Spleen (tissue), 11 donors: ENCODE measurements at regions not wholly inside any gene's neighbourhood (a gene's known extent, or its start where the extent isn't known, plus 50 kb on each side); places are given as distances from the start of the nearest gene placed in this dataset.

Source experiments
- DNase-seq: peaks from one replicate; pipeline ENCODE4 v3.0.0-alpha.2; 2020
- H3K27ac ChIP-seq, 8 donors: fragments of 200-600 bp; sonication (generic) in 7 of 8; 1 replicate in 4 of 8; 2 replicates in 4 of 8; pipeline versions ENCODE4 v1.5.0 to v1.8.0; 2016 to 2021; ENCODE audit warnings: inconsistent platforms in 4 of 8, mild to moderate bottlenecking in 4 of 8, moderate library complexity in 1 of 8
- H3K27me3 ChIP-seq, 7 donors: fragments of 200-600 bp; sonication (generic) in 6 of 7; replicated peaks in 1 of 7; 1 replicate in 4 of 7; 2 replicates in 3 of 7; pipeline versions ENCODE4 v1.5.0 to v1.8.0; 2016 to 2021; ENCODE audit warnings: inconsistent platforms in 3 of 7, mild to moderate bottlenecking in 1 of 7
- H3K36me3 ChIP-seq, 6 donors: fragments of 200-600 bp; sonication (generic) in 5 of 6; 1 replicate in 4 of 6; 2 replicates in 2 of 6; pipeline versions ENCODE4 v1.5.0 to v1.8.0; 2016 to 2021; ENCODE audit warnings: inconsistent platforms in 2 of 6
- H3K4me1 ChIP-seq, 6 donors: fragments of 200-600 bp; sonication (generic) in 5 of 6; 1 replicate in 3 of 6; 2 replicates in 3 of 6; pipeline versions ENCODE4 v1.5.0 to v1.8.0; 2016 to 2021; ENCODE audit warnings: inconsistent platforms in 3 of 6
- H3K4me3 ChIP-seq, 8 donors: fragments of 200-600 bp; sonication (generic) in 7 of 8; 1 replicate in 4 of 8; 2 replicates in 4 of 8; pipeline versions ENCODE4 v1.5.0 to v1.8.0; 2016 to 2021; ENCODE audit warnings: inconsistent platforms in 4 of 8, mild to moderate bottlenecking in 4 of 8, moderate library complexity in 2 of 8
- H3K9me3 ChIP-seq, 8 donors: fragments of 200-600 bp; sonication (generic) in 7 of 8; 1 replicate in 4 of 8; 2 replicates in 4 of 8; pipeline versions ENCODE4 v1.5.0 to v1.8.0; 2016 to 2021; ENCODE audit warnings: inconsistent platforms in 4 of 8
- CTCF ChIP-seq, 11 experiments: fragments of 200-600 bp in 7 of 11; fragments of 450-650 bp in 4 of 11; sonication (generic) in 4 of 11; IDR thresholded peaks in 8 of 11; conservative IDR thresholded peaks in 3 of 11; 1 replicate in 7 of 11; 2 replicates in 4 of 11; pipeline versions ENCODE4 v1.4.0 to v1.8.0; 2016 to 2021; ENCODE audit warnings: antibody characterized with exemption in 11 of 11, inconsistent platforms in 4 of 11, mild to moderate bottlenecking in 1 of 11
- POLR2A ChIP-seq, 3 donors: fragments of 450-650 bp; IDR thresholded peaks; one replicate each; pipeline ENCODE4 v1.5.1; 2017; ENCODE audit warnings: antibody characterized with exemption in 3 of 3, mild to moderate bottlenecking in 1 of 3
- POLR2AphosphoS5 ChIP-seq, 3 donors: sonication (generic); formaldehyde crosslinking; IDR thresholded peaks; one replicate each; pipeline ENCODE4 v1.5.1; 2017; ENCODE audit warnings: antibody characterized with exemption in 3 of 3
- WGBS, 5 donors: extraction: QIAGEN DNeasy Blood & Tissue Kit in 3 of 5; methylation state at CpG; one replicate each; pipeline versions ENCODE4 v1.1.5 to v1.1.7; 2013 to 2018; 5-methylcytosine and 5-hydroxymethylcytosine counted together
- intact Hi-C: fragments of 100-400 bp; cut with DNase I; formaldehyde crosslinking; loops from one replicate; pipeline ENCODE4 v1.15.0; 2023; ENCODE audit warnings: low total_unique reads
- donor health status: healthy with polysubstance abuse.
- donor health status: DM: no; HTN: no; CAD: no; lungs with moderate emphysema.
- donor health status: DM: no; HTN: no; CAD: no.
- donor health status: Bipolar disorder and iron deficiency.
- donor health status: healthy.
- donor health status: DM: no; HTN: no; CAD: no.
- donor health status: DM: yes; HTN: yes; CAD: no.

- intact Hi-C loops, result no loop called here
- TF ChIP-seq POLR2AphosphoS5 (IDR thresholded peaks at IDR 0.05) (no peak), CTCF (IDR thresholded peaks at IDR 0.05 in 8 of 11, conservative IDR thresholded peaks at IDR 0.05 in 3 of 11) (no peak), POLR2A (IDR thresholded peaks at IDR 0.05) (no peak)
- Histone ChIP-seq H3K4me3 (no peak overlapping the region), H3K27me3 (no peaks in the 10 kb centered on the region), H3K36me3 (no peaks in the 10 kb centered on the region), H3K27ac (no peak overlapping the region), H3K4me1 (no peaks in the 10 kb centered on the region), H3K9me3 (peaks cover 0 to 2% (median 0%) of the 10 kb centered on the region in 8 donors)
- no peak for DNase-seq
- WGBS, 5 donors, result 88 to 95% (median 92%) methylated on average over 4 of the region's 4 CpGs
Observed at GRCh38 chr2:106694964-106695470, 190.9 kb downstream of the ST6GAL2 start.

GRCh38 chr2:106695919-106696318, 190.0 kb downstream of the ST6GAL2 start:
- no peak overlapping the region for H3K27ac ChIP-seq
- H3K4me3 ChIP-seq, result no peak overlapping the region
- DNase-seq, result no peak
- H3K9me3 ChIP-seq, result no peaks in the 10 kb centered on the region
- H3K4me1 ChIP-seq, result no peaks in the 10 kb centered on the region
- no peaks in the 10 kb centered on the region for H3K36me3 ChIP-seq
- no peaks in the 10 kb centered on the region for H3K27me3 ChIP-seq
- WGBS, 5 donors, result 81 to 92% (median 87%) methylated on average over 5 of the region's 5 CpGs
- TF ChIP-seq CTCF (IDR thresholded peaks at IDR 0.05 in 8 of 11, conservative IDR thresholded peaks at IDR 0.05 in 3 of 11) (no peak), POLR2A (IDR thresholded peaks at IDR 0.05) (no peak), POLR2AphosphoS5 (IDR thresholded peaks at IDR 0.05) (no peak)
- intact Hi-C loops, result no loop called here

- Histone ChIP-seq H3K27ac (no peak overlapping the region), H3K27me3 (no peaks in the 10 kb centered on the region), H3K36me3 (no peaks in the 10 kb centered on the region), H3K4me1 (no peaks in the 10 kb centered on the region), H3K4me3 (no peak overlapping the region), H3K9me3 (no peaks in the 10 kb centered on the region)
- DNase-seq, result no peak
- intact Hi-C loops, result no loop called here
- TF ChIP-seq POLR2A (IDR thresholded peaks at IDR 0.05) (no peak), POLR2AphosphoS5 (IDR thresholded peaks at IDR 0.05) (no peak), CTCF (IDR thresholded peaks at IDR 0.05 in 8 of 11, conservative IDR thresholded peaks at IDR 0.05 in 3 of 11) (no peak)
Observed at GRCh38 chr2:106700616-106701015, 185.4 kb downstream of the ST6GAL2 start.

- DNase-seq, result no peak
- no peaks in the 10 kb centered on the region for H3K9me3 ChIP-seq
- H3K27me3 ChIP-seq, result no peaks in the 10 kb centered on the region
- no peaks in the 10 kb centered on the region for H3K4me1 ChIP-seq
- 66 to 83% (median 75%) methylated on average over 3 of the region's 3 CpGs for WGBS, 5 donors
- H3K36me3 ChIP-seq, result no peaks in the 10 kb centered on the region
- no peak overlapping the region for H3K27ac ChIP-seq
- TF ChIP-seq POLR2A (IDR thresholded peaks at IDR 0.05) (no peak), POLR2AphosphoS5 (IDR thresholded peaks at IDR 0.05) (no peak), CTCF (IDR thresholded peaks at IDR 0.05 in 8 of 11, conservative IDR thresholded peaks at IDR 0.05 in 3 of 11) (no peak)
- intact Hi-C loops, result no loop called here
- no peak overlapping the region for H3K4me3 ChIP-seq
Observed at GRCh38 chr2:106701203-106702022, 184.6 kb downstream of the ST6GAL2 start.
